ENCODE measurements at regions not wholly inside any gene's neighbourhood (a gene's known extent, or its start where the extent isn't known, plus 50 kb on each side); places are given as distances from the start of the nearest gene placed in this dataset.

DNA sequence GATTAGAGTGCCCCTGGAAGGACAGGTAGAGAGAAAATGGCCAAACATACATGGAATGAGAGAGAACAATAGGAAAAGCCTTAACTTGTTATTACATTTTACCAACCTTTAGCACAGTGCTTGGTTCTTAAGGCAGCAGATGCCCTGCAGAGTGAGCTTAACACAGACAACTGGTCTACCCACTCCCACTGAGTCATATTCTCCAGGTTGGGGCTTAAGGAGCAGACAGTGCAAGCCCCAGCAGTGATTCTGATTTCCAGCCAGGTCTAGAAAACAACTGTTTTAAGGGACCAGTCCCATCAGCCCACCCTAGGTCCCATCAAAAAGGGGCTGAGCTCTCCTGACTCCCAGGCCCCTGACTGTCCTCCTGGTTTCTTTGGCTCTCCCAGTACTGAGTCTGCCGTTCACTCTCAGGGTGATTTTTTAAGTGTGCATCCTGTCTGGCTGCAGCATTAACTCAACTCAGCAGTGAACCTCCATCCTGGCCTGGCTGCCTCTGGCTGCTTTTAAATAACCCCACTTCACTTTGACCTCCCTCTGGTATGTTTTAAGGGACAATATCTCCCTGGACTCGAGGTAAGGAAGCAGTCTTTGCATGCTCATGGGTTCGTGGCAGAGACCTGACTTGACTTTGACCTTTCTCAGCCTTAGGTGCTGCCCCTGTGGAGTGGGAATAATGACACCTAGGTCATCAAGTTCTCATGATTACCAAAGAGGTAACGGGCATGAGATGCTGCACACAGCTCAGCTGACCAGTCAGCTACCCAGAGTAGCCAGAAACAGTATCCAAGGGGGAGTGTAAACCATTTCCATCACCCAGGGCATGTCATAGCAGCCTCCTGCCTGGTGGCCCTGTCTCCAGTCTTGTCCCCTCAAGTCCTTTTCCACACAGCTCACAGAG lies 210.7 kb upstream of the PWP1 start:
- H3K4me1 Mint-ChIP-seq (ENCODE audit: low read depth) = no peaks in the 10 kb centered on the region
- H3K27ac Mint-ChIP-seq = no peak overlapping the region
- no peak for TF ChIP-seq CTCF (IDR thresholded peaks at IDR 0.05)
- no peak overlapping the region for H3K4me3 Mint-ChIP-seq
- DNase-seq = no peak
- no peaks in the 10 kb centered on the region; the same call in none of the 2 replicates for H3K9me3 Mint-ChIP-seq
- H3K27me3 Mint-ChIP-seq (ENCODE audit: insufficient read depth) = peaks cover 9% of the 10 kb centered on the region
- H3K36me3 Mint-ChIP-seq (ENCODE audit: low read depth) = no peaks in the 10 kb centered on the region

DNA sequence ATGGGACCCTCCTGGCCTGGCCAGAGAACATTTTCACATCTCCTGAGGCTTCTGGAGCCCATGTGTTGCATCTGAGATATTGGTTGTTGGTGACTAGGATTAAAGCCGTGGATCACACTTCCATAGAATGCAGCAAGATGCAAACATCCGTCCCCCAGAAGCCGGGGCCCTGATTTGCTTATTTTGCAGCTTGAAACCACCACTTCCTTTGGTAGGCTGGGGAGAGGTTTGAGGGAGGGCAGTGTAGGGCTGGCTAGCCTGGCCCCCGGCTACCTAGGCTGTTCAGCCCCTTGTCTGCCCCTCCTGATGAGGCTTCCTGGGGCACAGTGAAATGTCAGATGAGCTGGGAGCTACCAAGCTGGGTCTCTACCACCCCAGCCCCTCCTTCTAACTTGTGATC lies 209.7 kb upstream of the PWP1 start:
- no peak overlapping the region for H3K27ac Mint-ChIP-seq
- no peaks in the 10 kb centered on the region; the same call in none of the 2 replicates for H3K9me3 Mint-ChIP-seq
- H3K4me1 Mint-ChIP-seq (ENCODE audit: low read depth) = no peaks in the 10 kb centered on the region
- H3K36me3 Mint-ChIP-seq (ENCODE audit: low read depth) = no peaks in the 10 kb centered on the region
- no peak for DNase-seq
- peaks cover 10% of the 10 kb centered on the region for H3K27me3 Mint-ChIP-seq (ENCODE audit: insufficient read depth)
- no peak overlapping the region for H3K4me3 Mint-ChIP-seq
- no peak for TF ChIP-seq CTCF (IDR thresholded peaks at IDR 0.05)

GRCh38 chr12:107477018-107477417 lies 208.6 kb upstream of the PWP1 start:
- no peaks in the 10 kb centered on the region for H3K36me3 Mint-ChIP-seq (ENCODE audit: low read depth)
- H3K27me3 Mint-ChIP-seq (ENCODE audit: insufficient read depth) = peaks cover 10% of the 10 kb centered on the region
- no peak for DNase-seq
- TF ChIP-seq CTCF (IDR thresholded peaks at IDR 0.05) = no peak
- H3K4me1 Mint-ChIP-seq (ENCODE audit: low read depth) = no peaks in the 10 kb centered on the region
- H3K27ac Mint-ChIP-seq = no peak overlapping the region
- H3K9me3 Mint-ChIP-seq = no peaks in the 10 kb centered on the region; the same call in none of the 2 replicates
- H3K4me3 Mint-ChIP-seq = no peak overlapping the region

DNA sequence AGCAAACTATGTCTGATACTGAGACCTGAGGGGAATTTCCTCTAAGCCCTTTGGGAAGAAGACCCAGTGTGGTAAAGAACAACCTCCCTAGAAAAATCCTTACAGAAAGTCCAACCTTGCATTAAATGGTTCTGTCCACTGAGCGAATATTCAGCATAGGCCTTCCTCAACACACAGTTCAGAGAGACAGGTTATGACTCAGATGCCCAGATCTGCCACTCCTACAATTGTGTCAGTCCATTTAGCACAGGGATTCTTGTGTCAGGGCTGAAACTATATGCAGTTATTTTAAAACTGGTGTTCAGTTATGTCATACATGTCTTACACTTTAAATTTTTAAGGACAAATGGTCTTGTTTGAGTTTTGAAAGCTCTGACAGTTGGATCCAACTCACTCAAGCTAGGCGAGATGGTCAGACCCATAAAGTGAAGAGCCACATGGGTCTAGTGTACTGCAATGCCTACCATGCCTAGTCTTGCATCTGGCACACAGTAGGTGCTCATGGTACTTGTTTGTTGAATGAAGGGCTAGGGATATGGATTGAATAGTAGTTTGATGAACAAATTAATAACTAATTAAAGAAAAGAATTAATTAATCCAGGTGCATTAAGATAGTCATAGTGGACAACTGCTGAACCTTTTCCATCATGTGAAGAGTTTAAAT lies 207.5 kb upstream of the PWP1 start:
- Mint-ChIP-seq H3K4me3 (no peak overlapping the region), H3K27me3 (ENCODE audit: insufficient read depth) (peaks cover 10% of the 10 kb centered on the region), H3K4me1 (ENCODE audit: low read depth) (no peaks in the 10 kb centered on the region), H3K27ac (no peak overlapping the region), H3K36me3 (ENCODE audit: low read depth) (no peaks in the 10 kb centered on the region), H3K9me3 (peaks cover 5% of the 10 kb centered on the region)
- no peak for DNase-seq
- no peak for TF ChIP-seq CTCF (IDR thresholded peaks at IDR 0.05)

DNA sequence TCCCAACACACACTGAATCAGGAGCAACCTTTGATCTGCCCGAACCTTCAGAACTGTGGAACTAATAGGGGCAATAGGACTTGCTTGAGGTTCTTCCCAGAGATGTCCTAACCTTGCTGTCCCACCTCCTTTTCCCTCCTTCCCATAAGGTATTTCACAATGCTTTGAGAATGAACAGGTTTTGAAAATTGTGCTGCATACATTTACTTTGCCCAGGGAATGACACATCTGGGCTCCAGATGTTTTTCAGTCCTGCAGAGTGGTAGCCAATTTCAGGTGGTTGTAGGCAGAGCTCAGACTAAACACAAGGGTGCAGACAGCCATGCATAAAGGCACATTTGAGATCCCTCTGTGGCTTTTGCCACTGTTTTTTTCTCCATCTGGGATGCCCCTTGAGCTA lies 206.7 kb upstream of the PWP1 start:
- no peak for TF ChIP-seq CTCF (IDR thresholded peaks at IDR 0.05)
- Mint-ChIP-seq H3K27me3 (ENCODE audit: insufficient read depth) (peaks cover 12% of the 10 kb centered on the region), H3K9me3 (peaks cover 5% of the 10 kb centered on the region; the same call in 1 of the 2 replicates), H3K36me3 (ENCODE audit: low read depth) (no peaks in the 10 kb centered on the region), H3K4me1 (ENCODE audit: low read depth) (no peaks in the 10 kb centered on the region), H3K27ac (no peak overlapping the region), H3K4me3 (no peak overlapping the region)
- DNase-seq = no peak
